IMR-90 (cell line): ENCODE measurements at regions not wholly inside any gene's neighbourhood (a gene's known extent, or its start where the extent isn't known, plus 50 kb on each side); places are given as distances from the start of the nearest gene placed in this dataset.

Experiments used
- ATAC-seq: fragments of 200-7000 bp; cut with Tn5 transposase; 2 replicates; pipeline ENCODE4 v1.9.1; 2020; ENCODE audit warnings: low read depth, mild to moderate bottlenecking, moderate library complexity
- BruUV-seq: library from RNA; stranded (reverse); fragments of 400-500 nt; replicated peaks from 2 replicates; lab custom pipeline; 2021; lab: Mats Ljungman, UMichigan
- CTCF ChIA-PET: fragments of 300-600 bp; formaldehyde crosslinking; extraction: SDS; loops from one replicate; lab custom pipeline; 2021; ENCODE audit warnings: antibody characterized with exemption; lab: Yijun Ruan, JAX
- POLR2A ChIA-PET: fragments of 300-600 bp; sonication (Branson Sonifier 250); formaldehyde crosslinking; loops from one replicate; lab custom pipeline; 2022; ENCODE audit warnings: antibody characterized with exemption; ENCODE audit not compliant: unreplicated experiment; lab: Charles Lee
- DNase-seq: peaks from one replicate; pipeline ENCODE4 v3.0.0; 2013
- H2AFZ ChIP-seq: replicated peaks from 2 replicates; pipeline ENCODE3; 2013; ENCODE audit warnings: low read length, mild to moderate bottlenecking; ENCODE audit not compliant: poor library complexity
- H2AK5ac ChIP-seq: 2 replicates; pipeline ENCODE4 v1.6.1; 2013; ENCODE audit warnings: low read depth, low read length, inconsistent platforms
- H2AK9ac ChIP-seq: replicated peaks from 2 replicates; pipeline ENCODE3; 2013; ENCODE audit warnings: mild to moderate bottlenecking, low read depth, low read length, moderate library complexity; ENCODE audit not compliant: poor library complexity
- H2BK120ac ChIP-seq: 2 replicates; pipeline ENCODE4 v1.6.1; 2013; ENCODE audit warnings: low read depth, low read length, inconsistent platforms
- H2BK15ac ChIP-seq: 3 replicates; pipeline ENCODE4 v1.6.1; 2013; ENCODE audit warnings: low read depth, low read length, inconsistent platforms
- H2BK20ac ChIP-seq: 2 replicates; pipeline ENCODE4 v1.6.1; 2013; ENCODE audit warnings: low read depth, mild to moderate bottlenecking, inconsistent platforms, low read length, moderate library complexity
- H2BK5ac ChIP-seq: 2 replicates; pipeline ENCODE4 v1.6.1; 2013; ENCODE audit warnings: mild to moderate bottlenecking, low read depth, low read length, inconsistent platforms; ENCODE audit not compliant: poor library complexity, severe bottlenecking
- H3K14ac ChIP-seq: replicated peaks from 2 replicates; pipeline ENCODE4 v1.6.1; 2013; ENCODE audit warnings: low read depth, low read length, inconsistent platforms
- H3K18ac ChIP-seq: 2 replicates; pipeline ENCODE4 v1.6.1; 2013; ENCODE audit warnings: low read depth, low read length, control low read depth
- H3K23ac ChIP-seq: 2 replicates; pipeline ENCODE4 v1.6.1; 2013; ENCODE audit warnings: low read depth, low read length, inconsistent platforms
- H3K27ac ChIP-seq: 2 replicates; pipeline ENCODE4 v1.5.1; 2013; ENCODE audit warnings: mild to moderate bottlenecking, control low read depth, low read length; ENCODE audit not compliant: insufficient read depth
- H3K27me3 ChIP-seq: 2 replicates; pipeline ENCODE4 v1.6.1; 2013; ENCODE audit warnings: low read length; ENCODE audit not compliant: control insufficient read depth, insufficient read depth
- H3K36me3 ChIP-seq: 2 replicates; pipeline ENCODE4 v1.6.1; 2013; ENCODE audit warnings: low read length, mixed read lengths; ENCODE audit not compliant: control insufficient read depth, insufficient read depth
- H3K4ac ChIP-seq: 2 replicates; pipeline ENCODE4 v1.6.1; 2013; ENCODE audit warnings: low read depth, low read length, inconsistent platforms
- H3K4me1 ChIP-seq: 2 replicates; pipeline ENCODE4 v1.6.1; 2013; ENCODE audit warnings: low read length, mixed read lengths; ENCODE audit not compliant: control insufficient read depth, insufficient read depth
- H3K4me2 ChIP-seq: 2 replicates; pipeline ENCODE4 v1.6.1; 2013; ENCODE audit warnings: low read depth, mild to moderate bottlenecking, control low read depth, low read length, moderate library complexity
- H3K4me3 ChIP-seq: 2 replicates; pipeline ENCODE4 v1.5.1; 2013; ENCODE audit warnings: low read depth, mild to moderate bottlenecking, control low read depth, low read length, moderate library complexity; ENCODE audit not compliant: insufficient read depth
- H3K56ac ChIP-seq: 2 replicates; pipeline ENCODE4 v1.6.1; 2013; ENCODE audit warnings: low read length, inconsistent platforms; ENCODE audit not compliant: insufficient read depth; ENCODE audit errors: extremely low read depth
- H3K79me1 ChIP-seq, 2 experiments: 2 replicates each; pipeline ENCODE4 v1.6.1; 2013; ENCODE audit warnings: low read length in 2 of 2, inconsistent platforms in 1 of 2, low read depth in 1 of 2
- H3K9ac ChIP-seq: 2 replicates; pipeline ENCODE4 v1.6.1; 2013; ENCODE audit warnings: low read depth, low read length, control low read depth
- H3K9me1 ChIP-seq: 2 replicates; pipeline ENCODE4 v1.6.1; 2013; ENCODE audit warnings: low read length, inconsistent platforms; ENCODE audit not compliant: insufficient read depth
- H3K9me3 ChIP-seq: 2 replicates; pipeline ENCODE4 v1.6.1; 2013; ENCODE audit warnings: low read length; ENCODE audit not compliant: control insufficient read depth, insufficient read depth
- H4K20me1 ChIP-seq: 2 replicates; pipeline ENCODE4 v1.6.1; 2013; ENCODE audit warnings: low read length, inconsistent platforms; ENCODE audit not compliant: insufficient read depth
- H4K5ac ChIP-seq: 2 replicates; pipeline ENCODE4 v1.6.1; 2013; ENCODE audit warnings: mild to moderate bottlenecking, low read depth, low read length, control low read depth
- H4K8ac ChIP-seq, 2 experiments: 2 replicates each; pipeline ENCODE4 v1.6.1; 2013; ENCODE audit warnings: low read depth in 2 of 2, low read length in 2 of 2, control low read depth in 1 of 2, inconsistent platforms in 1 of 2
- H4K91ac ChIP-seq: 2 replicates; pipeline ENCODE4 v1.6.1; 2013; ENCODE audit warnings: low read depth, low read length, inconsistent platforms; ENCODE audit not compliant: insufficient read depth
- CEBPB ChIP-seq: IDR thresholded peaks from 2 replicates; pipeline ENCODE4 v1.6.1; 2012; ENCODE audit warnings: low read depth, low read length, improper control_type of control experiment
- CHD1 ChIP-seq: IDR thresholded peaks from 2 replicates; pipeline ENCODE4 v1.6.1; 2012; ENCODE audit warnings: low read depth, low read length, improper control_type of control experiment
- FOS ChIP-seq: fragments of 150-350 bp; IDR thresholded peaks from 2 replicates; pipeline ENCODE4 v1.6.1; 2016; ENCODE audit warnings: low read depth, low read length
- MAFK ChIP-seq: IDR thresholded peaks from 2 replicates; pipeline ENCODE4 v1.6.1; 2012; ENCODE audit warnings: low read depth, low read length, improper control_type of control experiment
- MAZ ChIP-seq: IDR thresholded peaks from 2 replicates; pipeline ENCODE4 v1.6.1; 2012; ENCODE audit warnings: low read depth, mild to moderate bottlenecking, low read length, improper control_type of control experiment, moderate library complexity, borderline replicate concordance
- MXI1 ChIP-seq: IDR thresholded peaks from 2 replicates; pipeline ENCODE4 v1.6.1; 2012; ENCODE audit warnings: low read depth, mild to moderate bottlenecking, low read length, moderate library complexity, borderline replicate concordance
- NFE2L2 ChIP-seq: fragments of 150-350 bp; IDR thresholded peaks from 2 replicates; pipeline ENCODE4 v1.6.1; 2016; ENCODE audit warnings: low read depth, mild to moderate bottlenecking, low read length
- POLR2A ChIP-seq: IDR thresholded peaks from 2 replicates; pipeline ENCODE4 v1.6.1; 2012; ENCODE audit warnings: mild to moderate bottlenecking, low read depth, low read length
- RAD21 ChIP-seq: IDR thresholded peaks from 2 replicates; pipeline ENCODE4 v1.6.1; 2012; ENCODE audit warnings: low read length, improper control_type of control experiment
- SMC3 ChIP-seq: fragments of 150-350 bp; IDR thresholded peaks from 2 replicates; pipeline ENCODE4 v1.6.1; 2016; ENCODE audit warnings: low read depth, mild to moderate bottlenecking, antibody characterized with exemption, low read length, moderate library complexity
- USF2 ChIP-seq: fragments of 150-350 bp; IDR thresholded peaks from 2 replicates; pipeline ENCODE4 v1.6.1; 2017; ENCODE audit warnings: mild to moderate bottlenecking, antibody characterized with exemption, low read length, low read depth
- WGBS, 2 experiments: methylation state at CpG; one replicate each; pipeline versions ENCODE4 v1.1.5 to v1.1.7; 2013; ENCODE audit warnings: missing lambda C conversion rate in 2 of 2; ENCODE audit not compliant: insufficient read length in 1 of 2; ENCODE audit errors: extremely low coverage in 2 of 2; 5-methylcytosine and 5-hydroxymethylcytosine counted together
- dilution Hi-C: fragments of 300-500 bp; cut with HindIII; formaldehyde crosslinking; loops from one replicate; pipeline ENCODE4 v1.14.3; 2018; ENCODE audit warnings: low sequenced_read_pairs; ENCODE audit not compliant: unreplicated experiment
- in situ Hi-C: fragments of 300-500 bp; cut with MboI; formaldehyde crosslinking; loops from 3 replicates; pipeline ENCODE4 v1.14.3; 2019; ENCODE audit warnings: low sequenced_read_pairs, inconsistent platforms, mixed read lengths
- intact Hi-C: fragments of 100-400 bp; cut with micrococcal nuclease; formaldehyde crosslinking; loops from 2 replicates; pipeline ENCODE4 v1.10.0; 2022
- TF ChIP-seq, protein P1 (sequence below): conservative IDR thresholded peaks from 2 replicates; pipeline ENCODE4 v1.5.1; 2012; ENCODE audit warnings: mild to moderate bottlenecking, low read depth, low read length, improper control_type of control experiment
- TF ChIP-seq, protein P2 (sequence below): fragments of 150-350 bp; IDR thresholded peaks from 2 replicates; pipeline ENCODE4 v1.6.1; 2016; ENCODE audit warnings: low read depth, mild to moderate bottlenecking, low read length, moderate library complexity, borderline replicate concordance

DNA sequence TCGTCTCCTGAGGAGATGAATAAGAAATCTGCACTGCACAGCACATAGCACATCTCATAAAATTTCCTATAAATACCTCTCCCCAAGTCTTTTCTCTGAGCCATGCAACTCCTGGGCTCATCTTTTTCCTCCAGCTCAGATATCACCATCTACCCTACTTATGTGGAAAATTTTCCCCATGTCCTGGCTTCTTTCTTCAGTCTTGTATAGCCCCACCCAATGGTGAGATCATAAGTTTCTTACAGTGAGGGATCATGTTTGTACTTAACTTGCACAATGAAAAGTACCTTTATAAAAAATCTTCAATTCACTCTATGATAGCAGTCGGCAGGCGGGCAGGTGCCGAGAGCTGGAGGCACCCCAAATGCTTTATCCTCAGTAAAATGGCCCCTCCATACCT is 198.6 kb upstream of the S100G start:
- no peaks in the 10 kb centered on the region for H3K9me3 ChIP-seq
- WGBS, 2 experiments, result no CpG with 5 or more reads among the region's 4 CpGs
- H3K23ac ChIP-seq, result no peak overlapping the region
- H2BK15ac ChIP-seq, result 0 out of 3 replicates have a peak overlapping the region, but pooled peaks have one; percentile 70
- H2BK20ac ChIP-seq, result 0 out of 2 replicates have a peak overlapping the region, but pooled peaks have one; percentile 14
- CTCF ChIA-PET, result no interaction called here
- no peaks in the 10 kb centered on the region for H3K9me1 ChIP-seq
- no peak overlapping the region for H3K4me3 ChIP-seq
- H2AFZ ChIP-seq, result no peak overlapping the region
- H3K79me1 ChIP-seq, result no peaks in the 10 kb centered on the region
- H2BK5ac ChIP-seq, result no peak overlapping the region
- POLR2A ChIA-PET, result no interaction called here
- no peak overlapping the region for H4K91ac ChIP-seq
- BruUV-seq, result no TSS peak
- intact Hi-C loops, result no loop called here
- no peak overlapping the region for H3K4me2 ChIP-seq
- in situ Hi-C loops, result no loop called here
- DNase-seq (peak; percentile 17), ATAC-seq (no peak)
- no peak for TF ChIP-seq USF2
- TF ChIP-seq RAD21, result no peak
- TF ChIP-seq CEBPB, result no peak
- no peak for TF ChIP-seq POLR2A
- TF ChIP-seq, protein P1, sequence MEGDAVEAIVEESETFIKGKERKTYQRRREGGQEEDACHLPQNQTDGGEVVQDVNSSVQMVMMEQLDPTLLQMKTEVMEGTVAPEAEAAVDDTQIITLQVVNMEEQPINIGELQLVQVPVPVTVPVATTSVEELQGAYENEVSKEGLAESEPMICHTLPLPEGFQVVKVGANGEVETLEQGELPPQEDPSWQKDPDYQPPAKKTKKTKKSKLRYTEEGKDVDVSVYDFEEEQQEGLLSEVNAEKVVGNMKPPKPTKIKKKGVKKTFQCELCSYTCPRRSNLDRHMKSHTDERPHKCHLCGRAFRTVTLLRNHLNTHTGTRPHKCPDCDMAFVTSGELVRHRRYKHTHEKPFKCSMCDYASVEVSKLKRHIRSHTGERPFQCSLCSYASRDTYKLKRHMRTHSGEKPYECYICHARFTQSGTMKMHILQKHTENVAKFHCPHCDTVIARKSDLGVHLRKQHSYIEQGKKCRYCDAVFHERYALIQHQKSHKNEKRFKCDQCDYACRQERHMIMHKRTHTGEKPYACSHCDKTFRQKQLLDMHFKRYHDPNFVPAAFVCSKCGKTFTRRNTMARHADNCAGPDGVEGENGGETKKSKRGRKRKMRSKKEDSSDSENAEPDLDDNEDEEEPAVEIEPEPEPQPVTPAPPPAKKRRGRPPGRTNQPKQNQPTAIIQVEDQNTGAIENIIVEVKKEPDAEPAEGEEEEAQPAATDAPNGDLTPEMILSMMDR, result no peak
- no peak for TF ChIP-seq MAFK
- TF ChIP-seq NFE2L2, result no peak
- TF ChIP-seq CHD1, result no peak
- no peak for TF ChIP-seq MXI1
- TF ChIP-seq, protein P2, sequence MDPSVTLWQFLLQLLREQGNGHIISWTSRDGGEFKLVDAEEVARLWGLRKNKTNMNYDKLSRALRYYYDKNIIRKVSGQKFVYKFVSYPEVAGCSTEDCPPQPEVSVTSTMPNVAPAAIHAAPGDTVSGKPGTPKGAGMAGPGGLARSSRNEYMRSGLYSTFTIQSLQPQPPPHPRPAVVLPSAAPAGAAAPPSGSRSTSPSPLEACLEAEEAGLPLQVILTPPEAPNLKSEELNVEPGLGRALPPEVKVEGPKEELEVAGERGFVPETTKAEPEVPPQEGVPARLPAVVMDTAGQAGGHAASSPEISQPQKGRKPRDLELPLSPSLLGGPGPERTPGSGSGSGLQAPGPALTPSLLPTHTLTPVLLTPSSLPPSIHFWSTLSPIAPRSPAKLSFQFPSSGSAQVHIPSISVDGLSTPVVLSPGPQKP, result no peak
- TF ChIP-seq FOS, result no peak
- no peak for TF ChIP-seq MAZ
- TF ChIP-seq SMC3, result no peak
- H3K4ac ChIP-seq, result peak overlapping the region; percentile 20; the same call in 1 of the 2 replicates
- H3K36me3 ChIP-seq, result no peaks in the 10 kb centered on the region
- peak overlapping the region; percentile 71; the same call in 1 of the 2 replicates for H2BK120ac ChIP-seq
- H4K20me1 ChIP-seq, result no peaks in the 10 kb centered on the region
- peak overlapping the region; percentile 16; the same call in 1 of the 2 replicates for H4K5ac ChIP-seq
- H3K27me3 ChIP-seq, result peaks cover 3% of the 10 kb centered on the region
- dilution Hi-C loops, result no loop called here
- H2AK9ac ChIP-seq, result no peak overlapping the region
- H3K14ac ChIP-seq, result no peak overlapping the region
- no peak overlapping the region for H3K56ac ChIP-seq
- peak overlapping the region in 1 of 2 experiments; percentile 67; a peak in 1 of 4 replicates for H4K8ac ChIP-seq
- H3K4me1 ChIP-seq, result peaks cover 2% of the 10 kb centered on the region; the same call in 1 of the 2 replicates
- H2AK5ac ChIP-seq, result no peak overlapping the region
- H3K18ac ChIP-seq, result peak overlapping the region; percentile 24; the same call in 1 of the 2 replicates
- no peak overlapping the region for H3K9ac ChIP-seq
- no peak overlapping the region for H3K27ac ChIP-seq
